LNCaP clone FGC (cell line): ENCODE measurements at regions not wholly inside any gene's neighbourhood (a gene's known extent, or its start where the extent isn't known, plus 50 kb on each side); places are given as distances from the start of the nearest gene placed in this dataset.

Source experiments
- DNase-seq: peaks from one replicate; pipeline ENCODE4 v3.0.0-alpha.2; 2011; ENCODE audit warnings: low read depth
- H3K4me3 ChIP-seq: 2 replicates; pipeline ENCODE4 v1.5.1; 2011; ENCODE audit warnings: mild to moderate bottlenecking, low read depth, low read length, control low read depth
- CTCF ChIP-seq: IDR thresholded peaks from 2 replicates; pipeline ENCODE4 v1.5.1; 2012; ENCODE audit warnings: mild to moderate bottlenecking; ENCODE audit not compliant: control insufficient read depth, insufficient read depth; ENCODE audit errors: extremely low read depth

- DNase-seq: no peak
- no peak overlapping the region for H3K4me3 ChIP-seq
- no peak for TF ChIP-seq CTCF
These were observed 50.5 kb upstream of the ZNF507 start for GRCh38 chr19:32294871-32295438.
